Neuron (in vitro differentiated cells): ENCODE measurements at regions not wholly inside any gene's neighbourhood (a gene's known extent, or its start where the extent isn't known, plus 50 kb on each side); places are given as distances from the start of the nearest gene placed in this dataset.
A peak's percentile ranks its signal among the peaks of the same experiment; 100 is the strongest.
"Not testable (repeated sequence)": the region's sequence is repeated elsewhere in the genome, so short reads cannot be mapped to it uniquely, and the experiment has no call there.

Experiments used
- H2AFZ ChIP-seq: one replicate; pipeline ENCODE4 v1.6.1; 2013; ENCODE audit warnings: low read depth, mild to moderate bottlenecking, inconsistent platforms, low read length, moderate library complexity
- H3K27me3 ChIP-seq: one replicate; pipeline ENCODE4 v1.6.1; 2013; ENCODE audit warnings: low read length; ENCODE audit not compliant: insufficient read depth
- H3K36me3 ChIP-seq: one replicate; pipeline ENCODE4 v1.6.1; 2013; ENCODE audit warnings: low read length; ENCODE audit not compliant: insufficient read depth
- H3K4me1 ChIP-seq: one replicate; pipeline ENCODE4 v1.6.1; 2013; ENCODE audit warnings: low read length; ENCODE audit not compliant: insufficient read depth
- H3K4me3 ChIP-seq: 2 replicates; pipeline ENCODE4 v1.5.1; 2013; ENCODE audit warnings: mild to moderate bottlenecking, low read length, moderate library complexity
- H3K9me3 ChIP-seq: one replicate; pipeline ENCODE4 v1.6.1; 2013; ENCODE audit warnings: low read length

DNA sequence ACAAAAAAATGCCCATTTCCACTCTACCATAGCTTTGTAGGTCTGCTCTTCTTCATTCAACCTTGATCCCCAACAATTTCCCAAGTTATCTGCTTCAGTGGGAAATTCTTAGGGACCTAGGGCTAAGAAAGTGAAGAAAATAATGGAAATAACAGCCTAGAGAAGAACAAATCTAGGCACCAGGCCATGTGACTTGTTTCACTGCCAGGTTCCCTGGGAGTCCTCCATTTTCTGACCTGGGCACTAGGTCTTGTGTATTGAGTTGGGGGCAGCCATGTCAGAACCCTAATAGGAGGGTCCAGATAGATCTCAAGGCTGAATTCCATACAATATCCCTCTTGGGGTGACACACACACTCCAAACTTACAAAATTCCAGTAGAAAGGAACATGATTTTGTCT lies 194.6 kb upstream of the STK26 start:
- H3K4me1 ChIP-seq, result peaks cover 16% of the 10 kb centered on the region
- H3K36me3 ChIP-seq, result peaks cover 6% of the 10 kb centered on the region
- H2AFZ ChIP-seq, result no peak overlapping the region
- no peaks in the 10 kb centered on the region for H3K27me3 ChIP-seq
- peak overlapping the region; percentile 53 for H3K4me3 ChIP-seq
- no peaks in the 10 kb centered on the region for H3K9me3 ChIP-seq

DNA sequence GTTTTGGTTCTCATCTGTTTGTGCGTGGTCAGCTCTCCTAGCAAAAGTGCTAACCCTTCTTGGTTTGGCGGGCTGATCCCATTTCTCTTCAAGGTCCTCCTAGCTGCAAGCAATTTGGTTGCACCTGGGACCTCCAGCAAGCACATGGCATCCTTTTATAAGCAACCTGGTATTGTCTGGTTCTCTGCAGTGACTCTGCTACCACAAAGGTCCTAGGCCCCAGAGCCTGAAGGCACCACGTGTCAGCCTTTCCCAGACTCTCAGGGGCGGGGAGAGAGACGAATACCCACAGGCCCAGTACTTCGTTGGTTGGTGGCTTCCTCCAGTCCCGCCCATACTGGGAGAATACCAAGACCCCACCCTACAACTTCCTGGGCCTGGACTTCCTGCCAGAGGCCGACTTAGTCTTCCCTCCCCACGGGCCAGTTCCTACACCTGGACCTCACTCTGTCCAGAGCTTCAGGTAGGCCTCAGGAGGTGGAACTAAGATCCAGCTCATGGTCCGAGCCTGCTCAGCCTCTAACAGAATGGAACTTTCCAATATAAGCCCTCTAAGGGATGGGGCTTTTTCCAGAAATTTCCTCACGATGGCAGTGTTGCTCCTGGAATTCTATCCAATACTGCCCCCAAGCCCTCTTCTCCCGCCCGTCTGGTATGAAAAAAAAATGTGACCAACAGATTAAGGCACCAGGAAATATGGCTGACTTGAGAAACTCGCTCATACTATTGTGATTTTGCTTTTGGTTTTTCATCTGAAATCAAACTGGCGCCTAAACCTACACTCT lies 192.5 kb upstream of the STK26 start:
- Histone ChIP-seq H3K4me3 (peak overlapping the region; percentile 53), H3K36me3 (peaks cover 3% of the 10 kb centered on the region), H3K9me3 (no peaks in the 10 kb centered on the region), H2AFZ (peak overlapping the region; percentile 65), H3K27me3 (no peaks in the 10 kb centered on the region), H3K4me1 (peaks cover 16% of the 10 kb centered on the region)

DNA sequence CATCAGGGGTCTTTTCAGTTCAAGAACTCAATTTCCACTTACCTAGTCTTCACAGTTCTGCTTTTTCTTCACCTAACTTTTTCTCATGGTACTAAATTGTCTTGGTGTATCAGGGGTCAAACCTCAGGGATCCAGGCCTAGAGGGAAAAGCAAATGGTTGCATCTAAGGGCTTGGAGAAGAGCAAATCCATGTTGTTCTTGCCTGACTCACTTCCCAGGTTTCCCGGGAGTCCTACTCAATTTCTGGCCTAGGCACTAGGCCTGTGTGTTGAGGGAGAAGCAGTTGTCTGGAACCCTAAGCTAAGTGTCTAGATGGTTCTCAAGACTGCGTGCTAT lies 191.9 kb upstream of the STK26 start:
- Histone ChIP-seq H3K27me3 (no peaks in the 10 kb centered on the region), H3K4me1 (peaks cover 16% of the 10 kb centered on the region), H3K36me3 (no peaks in the 10 kb centered on the region), H2AFZ (peak overlapping the region; percentile 65), H3K4me3 (peak overlapping the region; percentile 53), H3K9me3 (no peaks in the 10 kb centered on the region)

DNA sequence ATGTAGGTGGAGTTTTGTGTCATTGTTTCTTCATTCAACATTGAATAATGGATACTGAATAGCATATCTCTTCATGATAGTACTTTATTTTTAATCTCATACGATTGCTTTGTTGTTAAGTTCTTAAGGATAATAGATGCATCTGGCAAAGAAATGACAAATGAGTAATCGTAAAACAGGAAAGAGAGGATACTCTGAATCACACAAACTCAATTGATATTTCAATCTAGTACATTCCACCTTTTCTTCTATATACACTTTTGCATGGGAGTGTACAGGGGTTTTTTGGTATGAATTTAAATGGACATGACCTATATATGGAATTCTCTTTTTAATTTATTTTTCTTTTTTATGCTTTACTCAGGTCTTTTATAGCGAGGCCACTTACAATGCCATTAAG lies 186.9 kb upstream of the STK26 start:
- Histone ChIP-seq H3K36me3 (no peaks in the 10 kb centered on the region), H2AFZ (no peak overlapping the region), H3K27me3 (peaks cover 2% of the 10 kb centered on the region), H3K4me1 (peaks cover 3% of the 10 kb centered on the region), H3K9me3 (no peaks in the 10 kb centered on the region), H3K4me3 (no peak overlapping the region)

- Histone ChIP-seq H2AFZ (no peak overlapping the region), H3K4me3 (no peak overlapping the region), H3K4me1 (no peaks in the 10 kb centered on the region), H3K36me3 (no peaks in the 10 kb centered on the region), H3K27me3 (peaks cover 2% of the 10 kb centered on the region), H3K9me3 (no peaks in the 10 kb centered on the region)
Measured at GRCh38 chrX:131837325-131837724, 185.8 kb upstream of the STK26 start.

DNA sequence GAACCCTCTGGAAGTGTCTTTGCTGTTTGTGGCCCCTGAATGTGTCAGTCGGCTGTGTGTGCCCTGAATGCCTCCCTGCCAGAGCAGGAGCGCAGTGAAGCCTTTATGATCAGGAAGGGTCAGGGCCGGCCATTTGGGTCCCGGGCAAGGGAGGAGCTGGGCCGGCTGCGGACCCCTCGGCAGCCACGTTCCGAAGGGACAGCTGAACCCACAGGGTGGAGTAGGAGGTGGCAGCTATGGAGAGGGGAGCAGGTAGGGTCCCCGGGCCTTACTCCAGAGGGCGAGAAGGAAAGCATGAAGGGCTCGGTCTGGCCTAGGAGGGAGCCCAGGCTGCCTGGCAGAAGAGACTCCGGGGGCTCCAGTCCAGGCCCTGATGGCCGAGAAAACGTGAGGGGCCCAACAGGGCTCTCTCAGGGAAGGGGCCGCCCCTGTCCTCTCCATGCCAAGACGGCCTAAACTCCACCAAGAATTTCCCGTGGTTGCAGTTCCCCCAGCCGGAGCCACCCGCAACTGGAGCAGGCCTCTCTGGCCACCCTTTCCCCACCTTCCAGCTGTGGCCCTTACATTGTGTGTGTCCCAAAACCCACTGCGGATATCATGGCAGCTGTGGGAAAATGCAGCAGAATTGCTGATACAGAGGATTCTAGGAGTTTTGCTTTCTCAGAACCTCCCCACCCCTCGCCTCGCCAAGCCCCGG lies 182.2 kb upstream of the STK26 start:
- H3K36me3 ChIP-seq, result no peaks in the 10 kb centered on the region
- no peak overlapping the region for H3K4me3 ChIP-seq
- no peak overlapping the region for H2AFZ ChIP-seq
- H3K27me3 ChIP-seq, result peaks cover 15% of the 10 kb centered on the region
- no peaks in the 10 kb centered on the region for H3K4me1 ChIP-seq
- H3K9me3 ChIP-seq, result no peaks in the 10 kb centered on the region

DNA sequence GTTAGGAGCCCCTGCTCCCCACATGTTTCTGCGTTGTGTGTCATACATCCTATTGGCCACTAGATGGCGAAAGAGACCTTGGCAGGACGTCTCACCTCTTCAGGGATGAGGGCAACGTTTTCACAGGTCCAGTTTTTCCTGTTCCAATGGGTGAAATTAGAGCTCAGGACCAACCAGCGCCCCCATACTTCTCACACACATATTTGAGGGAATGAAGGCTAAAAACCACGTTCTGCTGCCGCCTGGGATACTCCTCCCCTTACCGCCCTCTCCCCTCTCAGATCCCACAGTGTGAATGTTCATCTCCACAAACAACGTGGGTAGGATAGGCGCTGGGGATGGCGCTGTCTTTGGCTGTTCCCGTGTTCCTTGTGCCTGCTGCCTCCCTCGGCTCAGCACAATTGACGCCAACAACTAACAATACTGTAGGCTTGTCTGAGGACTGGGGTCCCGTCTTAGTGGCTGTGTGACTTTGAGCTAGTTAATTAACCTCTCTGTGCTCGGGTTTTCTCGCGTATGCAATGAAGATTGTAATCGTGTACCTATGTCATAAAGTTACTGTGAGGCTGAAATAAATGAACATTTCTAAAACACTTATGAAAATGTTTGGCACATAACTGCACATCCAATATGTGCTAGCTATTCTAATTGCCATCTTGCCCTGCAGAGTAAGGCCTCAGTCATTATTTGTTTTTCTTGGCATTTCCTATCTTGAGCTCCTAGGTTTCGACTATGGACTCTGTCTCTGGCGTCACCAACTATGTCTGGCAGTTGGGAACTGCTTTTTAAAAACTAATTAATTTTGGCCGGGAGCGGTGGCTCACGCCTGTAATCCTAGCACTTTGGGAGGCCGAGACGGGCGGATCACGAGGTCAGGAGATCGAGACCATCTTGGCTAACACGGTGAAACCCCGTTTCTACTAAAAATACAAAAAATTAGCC lies 181.3 kb upstream of the STK26 start:
- Histone ChIP-seq H3K27me3 (peaks cover 15% of the 10 kb centered on the region), H3K9me3 (no peaks in the 10 kb centered on the region), H2AFZ (no peak overlapping the region), H3K36me3 (no peaks in the 10 kb centered on the region), H3K4me3 (no peak overlapping the region), H3K4me1 (no peaks in the 10 kb centered on the region)

GRCh38 chrX:131843987-131844386 lies 179.1 kb upstream of the STK26 start:
- no peaks in the 10 kb centered on the region for H3K9me3 ChIP-seq
- H3K27me3 ChIP-seq, result peaks cover 14% of the 10 kb centered on the region
- no peaks in the 10 kb centered on the region for H3K36me3 ChIP-seq
- H3K4me1 ChIP-seq, result no peaks in the 10 kb centered on the region
- H2AFZ ChIP-seq, result no peak overlapping the region
- no peak overlapping the region for H3K4me3 ChIP-seq

DNA sequence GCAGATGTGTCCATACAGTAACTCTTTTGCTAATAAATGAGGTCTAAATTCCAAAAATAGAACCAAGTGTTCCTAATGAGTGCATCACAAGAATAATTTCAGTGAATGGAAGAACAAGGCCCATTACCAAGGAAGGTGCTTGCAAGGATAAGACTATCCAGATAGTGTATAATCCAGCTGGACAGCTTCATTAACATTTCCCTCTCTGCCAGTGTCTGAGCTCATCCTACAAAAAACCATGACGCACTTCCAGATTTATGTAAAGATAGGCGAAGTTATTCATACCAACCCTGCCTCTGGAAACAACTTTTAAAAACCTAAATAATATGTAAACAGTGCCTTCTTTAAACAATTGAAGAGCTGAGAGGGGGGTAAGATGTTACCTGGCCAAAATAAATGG lies 177.9 kb upstream of the STK26 start:
- no peaks in the 10 kb centered on the region for H3K36me3 ChIP-seq
- H3K9me3 ChIP-seq, result no peaks in the 10 kb centered on the region
- H3K4me3 ChIP-seq, result no peak overlapping the region
- H2AFZ ChIP-seq, result no peak overlapping the region
- H3K4me1 ChIP-seq, result no peaks in the 10 kb centered on the region
- peaks cover 18% of the 10 kb centered on the region for H3K27me3 ChIP-seq

GRCh38 chrX:131845771-131846170 lies 177.3 kb upstream of the STK26 start:
- H3K4me1 ChIP-seq, result no peaks in the 10 kb centered on the region
- no peak overlapping the region for H3K4me3 ChIP-seq

GRCh38 chrX:131850964-131851363 lies 172.1 kb upstream of the STK26 start:
- not testable (repeated sequence) for H2AFZ ChIP-seq, H3K9me3 ChIP-seq, H3K36me3 ChIP-seq, H3K4me1 ChIP-seq, H3K4me3 ChIP-seq
- peaks cover 21% of the 10 kb centered on the region for H3K27me3 ChIP-seq

More at GRCh38 chrX:131845771-131846170, 177.3 kb upstream of the STK26 start:
- Histone ChIP-seq H2AFZ (no peak overlapping the region), H3K27me3 (peaks cover 18% of the 10 kb centered on the region), H3K9me3 (no peaks in the 10 kb centered on the region), H3K36me3 (no peaks in the 10 kb centered on the region)

DNA sequence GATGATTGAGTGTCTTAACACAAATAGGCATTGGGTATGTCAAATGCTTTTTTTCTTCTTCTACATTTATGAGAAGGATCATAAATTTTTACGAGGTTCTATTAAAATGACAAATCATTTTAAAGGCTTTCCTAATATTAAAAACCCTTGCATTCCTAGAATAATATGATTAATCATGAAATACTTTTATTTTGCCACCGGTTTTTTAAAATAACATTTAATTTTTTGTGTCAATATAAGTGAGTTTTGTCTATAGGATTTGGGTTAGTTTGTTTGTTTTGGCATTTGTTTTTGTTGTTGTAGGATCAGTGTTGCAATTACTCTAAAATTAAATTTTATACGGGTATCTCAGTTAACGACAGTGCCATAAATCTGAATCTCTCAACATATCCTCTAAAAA lies 169.7 kb upstream of the STK26 start:
- Histone ChIP-seq H2AFZ (no peak overlapping the region), H3K4me1 (no peaks in the 10 kb centered on the region), H3K4me3 (no peak overlapping the region)

DNA sequence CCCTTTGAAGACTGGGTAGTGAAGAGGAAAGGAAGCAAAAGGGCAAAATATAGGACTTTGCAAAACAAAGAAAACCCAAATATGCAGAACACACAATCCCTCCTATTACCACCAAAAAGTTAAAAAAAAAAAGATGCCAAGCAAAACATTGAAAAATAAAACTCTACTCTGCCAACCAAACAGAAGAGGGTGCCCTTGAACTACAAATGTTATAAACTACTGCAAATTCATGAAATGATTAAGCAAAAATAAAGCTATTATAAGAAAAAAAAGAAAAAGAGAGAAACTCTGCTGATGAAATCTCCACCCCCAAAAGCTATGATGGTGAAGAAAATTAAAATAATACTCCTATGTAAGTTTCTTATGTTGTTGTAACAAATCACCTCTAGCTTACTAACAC lies 168.5 kb upstream of the STK26 start:
- no peaks in the 10 kb centered on the region for H3K4me1 ChIP-seq
- H3K36me3 ChIP-seq, result no peaks in the 10 kb centered on the region
- H2AFZ ChIP-seq, result no peak overlapping the region
- no peaks in the 10 kb centered on the region for H3K9me3 ChIP-seq
- H3K4me3 ChIP-seq, result no peak overlapping the region
- peaks cover 25% of the 10 kb centered on the region for H3K27me3 ChIP-seq

More for the DNA sequence above, 169.7 kb upstream of the STK26 start:
- Histone ChIP-seq H3K36me3 (no peaks in the 10 kb centered on the region), H3K9me3 (no peaks in the 10 kb centered on the region), H3K27me3 (peaks cover 23% of the 10 kb centered on the region)
